Hepatocyte (in vitro differentiated cells): ENCODE measurements at regions not wholly inside any gene's neighbourhood (a gene's known extent, or its start where the extent isn't known, plus 50 kb on each side); places are given as distances from the start of the nearest gene placed in this dataset.

Experiments used
- CTCF ChIP-seq: fragments of 200-600 bp; sonication (generic); IDR thresholded peaks from 2 replicates; pipeline ENCODE4 v1.5.1; 2016; ENCODE audit warnings: antibody characterized with exemption, mild to moderate bottlenecking; ENCODE audit not compliant: poor library complexity
- EZH2 ChIP-seq: fragments of 200-600 bp; sonication (generic); IDR thresholded peaks from 2 replicates; pipeline ENCODE4 v1.6.1; 2016; ENCODE audit warnings: antibody characterized with exemption, mild to moderate bottlenecking, borderline replicate concordance

GRCh38 chr5:2020730-2021129 lies 138.0 kb upstream of the IRX4 start:
- TF ChIP-seq CTCF (no peak), EZH2 (no peak)
